Putamen (tissue), 1 donor: ENCODE measurements at regions not wholly inside any gene's neighbourhood (a gene's known extent, or its start where the extent isn't known, plus 50 kb on each side); places are given as distances from the start of the nearest gene placed in this dataset.
"Not testable (repeated sequence)": the region's sequence is repeated elsewhere in the genome, so short reads cannot be mapped to it uniquely, and the experiment has no call there.

Experiments used
- DNase-seq: peaks from one replicate; pipeline ENCODE4 v3.0.0-alpha.2; 2016; ENCODE audit warnings: low spot score

- no peak for DNase-seq
These were observed 99.9 kb upstream of the PPP1R26 start for GRCh38 chr9:135379540-135380267.

GRCh38 chr9:135380311-135380960 lies 99.1 kb upstream of the PPP1R26 start:
- no peak for DNase-seq

GRCh38 chr9:135381762-135382310 lies 97.7 kb upstream of the PPP1R26 start:
- DNase-seq = no peak

- no peak for DNase-seq
These were observed 95.4 kb upstream of the PPP1R26 start for GRCh38 chr9:135384226-135384625.

- DNase-seq = not testable (repeated sequence)
These were observed 94.7 kb upstream of the PPP1R26 start for GRCh38 chr9:135384815-135385405.

- DNase-seq = no peak
These were observed 93.8 kb upstream of the PPP1R26 start for GRCh38 chr9:135385793-135386192.

- no peak for DNase-seq
These were observed 91.6 kb upstream of the PPP1R26 start for GRCh38 chr9:135387976-135388375.

- no peak for DNase-seq
These were observed 91.1 kb upstream of the PPP1R26 start for GRCh38 chr9:135388530-135388929.

- DNase-seq = no peak
These were observed 87.8 kb upstream of the PPP1R26 start for GRCh38 chr9:135391759-135392158.

GRCh38 chr9:135392511-135392910 lies 87.1 kb upstream of the PPP1R26 start:
- DNase-seq = no peak

GRCh38 chr9:135394131-135394530 lies 85.5 kb upstream of the PPP1R26 start:
- DNase-seq = no peak

GRCh38 chr9:135394699-135395645 lies 84.6 kb upstream of the PPP1R26 start:
- DNase-seq = peak; percentile 14

- no peak for DNase-seq
These were observed 82.4 kb upstream of the PPP1R26 start for GRCh38 chr9:135397142-135397541.

- DNase-seq = no peak
These were observed 80.5 kb upstream of the PPP1R26 start for GRCh38 chr9:135399000-135399649.

GRCh38 chr9:135400496-135400895 lies 79.1 kb upstream of the PPP1R26 start:
- no peak for DNase-seq

- DNase-seq = no peak
These were observed 78.4 kb upstream of the PPP1R26 start for GRCh38 chr9:135401218-135401617.

- no peak for DNase-seq
These were observed 77.4 kb upstream of the PPP1R26 start for GRCh38 chr9:135402048-135402738.

- no peak for DNase-seq
These were observed 76.6 kb upstream of the PPP1R26 start for GRCh38 chr9:135402739-135403695.

- DNase-seq = no peak
These were observed 75.7 kb upstream of the PPP1R26 start for GRCh38 chr9:135403733-135404450.
